Prostate gland (tissue), 2 donors: ENCODE measurements at regions not wholly inside any gene's neighbourhood (a gene's known extent, or its start where the extent isn't known, plus 50 kb on each side); places are given as distances from the start of the nearest gene placed in this dataset.
"Not testable (repeated sequence)": the region's sequence is repeated elsewhere in the genome, so short reads cannot be mapped to it uniquely, and the experiment has no call there.

ENCODE experiments used
- DNase-seq: peaks from one replicate; pipeline ENCODE4 v3.0.0-alpha.2; 2019; ENCODE audit warnings: low spot score
- H3K27ac ChIP-seq, 2 donors: fragments of 200-600 bp; sonication (generic); 2 replicates each; pipeline ENCODE4 v1.5.1; 2017 to 2019
- H3K27me3 ChIP-seq: fragments of 200-600 bp; sonication (generic); replicated peaks from 2 replicates; pipeline ENCODE4 v1.5.1; 2019; ENCODE audit not compliant: insufficient read depth
- H3K36me3 ChIP-seq, 2 donors: fragments of 200-600 bp; sonication (generic); 1 replicate in 1 of 2; 2 replicates in 1 of 2; pipeline versions ENCODE4 v1.5.1 to v1.8.1; 2017 to 2019
- H3K4me1 ChIP-seq: fragments of 200-600 bp; sonication (generic); replicated peaks from 2 replicates; pipeline ENCODE4 v1.5.1; 2019
- H3K4me3 ChIP-seq, 2 donors: fragments of 200-600 bp; sonication (generic); 2 replicates each; pipeline ENCODE4 v1.5.1; 2017 to 2019
- H3K9me3 ChIP-seq: fragments of 200-600 bp; sonication (generic); 2 replicates; pipeline ENCODE4 v1.5.1; 2017
- CTCF ChIP-seq, 4 experiments: fragments of 200-600 bp in 2 of 4; fragments of 450-650 bp in 2 of 4; sonication (generic) in 2 of 4; IDR thresholded peaks; 1 replicate in 3 of 4; 2 replicates in 1 of 4; pipeline ENCODE4 v1.5.1; 2016 to 2019; ENCODE audit warnings: antibody characterized with exemption in 4 of 4, mild to moderate bottlenecking in 2 of 4, moderate library complexity in 2 of 4
- POLR2A ChIP-seq: fragments of 450-650 bp; IDR thresholded peaks from one replicate; pipeline ENCODE4 v1.6.1; 2016; ENCODE audit warnings: antibody characterized with exemption, mild to moderate bottlenecking
- POLR2AphosphoS5 ChIP-seq: sonication (generic); formaldehyde crosslinking; IDR thresholded peaks from one replicate; pipeline ENCODE4 v1.6.1; 2017; ENCODE audit warnings: antibody characterized with exemption
- whole genome bisulfite sequencing: methylation state at CpG from one replicate; pipeline ENCODE4 v1.1.5; 2018; 5-methylcytosine and 5-hydroxymethylcytosine counted together
- intact Hi-C: fragments of 100-400 bp; cut with DNase I; formaldehyde crosslinking; loops from one replicate; pipeline ENCODE4 v1.14.2; 2022

GRCh38 chr14:86933958-86934595 is 1058.9 kb downstream of the GALC start:
- Histone ChIP-seq H3K9me3 (no peaks in the 10 kb centered on the region), H3K4me3 (no peak overlapping the region), H3K4me1 (no peaks in the 10 kb centered on the region), H3K36me3 (no peaks in the 10 kb centered on the region), H3K27ac (no peak overlapping the region), H3K27me3 (no peaks in the 10 kb centered on the region)
- intact Hi-C loops = no loop called here
- DNase-seq = no peak
- 69% methylated on average over 7 of the region's 7 CpGs for WGBS
- TF ChIP-seq POLR2A (no peak), CTCF (IDR thresholded peaks at IDR 0.05) (no peak), POLR2AphosphoS5 (no peak)

DNA sequence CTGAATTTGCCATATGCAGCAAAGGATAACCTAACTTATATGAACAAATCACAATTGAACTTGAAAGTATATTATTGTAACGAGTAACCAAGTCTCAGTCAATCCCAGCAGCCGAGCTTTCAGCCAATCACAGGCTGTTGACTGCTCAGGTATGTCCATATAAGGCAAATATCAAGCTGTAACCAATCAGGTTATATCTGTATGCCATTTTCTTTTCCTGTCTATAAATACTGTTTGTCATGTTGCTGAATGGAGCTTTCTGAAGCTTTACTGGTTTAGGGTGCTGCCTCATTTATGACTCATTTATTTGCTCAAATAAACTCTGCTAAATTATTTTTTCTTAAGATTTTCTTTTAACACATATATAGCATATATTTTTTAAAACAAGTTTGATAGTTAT is 1059.5 kb downstream of the GALC start:
- Histone ChIP-seq H3K4me1 (no peaks in the 10 kb centered on the region), H3K27ac (no peak overlapping the region), H3K27me3 (no peaks in the 10 kb centered on the region), H3K36me3 (no peaks in the 10 kb centered on the region), H3K9me3 (no peaks in the 10 kb centered on the region), H3K4me3 (no peak overlapping the region)
- no peak for DNase-seq
- TF ChIP-seq CTCF (IDR thresholded peaks at IDR 0.05) (no peak), POLR2AphosphoS5 (no peak), POLR2A (no peak)
- WGBS = 83% methylated on average over 2 of the region's 2 CpGs
- intact Hi-C loops = no loop called here

- no peaks in the 10 kb centered on the region for H3K27me3 ChIP-seq
- WGBS = 50% methylated on average over 2 of the region's 2 CpGs
- H3K4me1 ChIP-seq = no peaks in the 10 kb centered on the region
- no peak for DNase-seq
- no peaks in the 10 kb centered on the region for H3K36me3 ChIP-seq
- intact Hi-C loops = no loop called here
- no peak overlapping the region for H3K4me3 ChIP-seq
- TF ChIP-seq POLR2A = no peak
- TF ChIP-seq CTCF (IDR thresholded peaks at IDR 0.05) = no peak
- TF ChIP-seq POLR2AphosphoS5 = no peak
- no peaks in the 10 kb centered on the region for H3K9me3 ChIP-seq
- H3K27ac ChIP-seq = no peak overlapping the region
These were observed 1077.6 kb downstream of the GALC start for GRCh38 chr14:86915406-86915805.

DNA sequence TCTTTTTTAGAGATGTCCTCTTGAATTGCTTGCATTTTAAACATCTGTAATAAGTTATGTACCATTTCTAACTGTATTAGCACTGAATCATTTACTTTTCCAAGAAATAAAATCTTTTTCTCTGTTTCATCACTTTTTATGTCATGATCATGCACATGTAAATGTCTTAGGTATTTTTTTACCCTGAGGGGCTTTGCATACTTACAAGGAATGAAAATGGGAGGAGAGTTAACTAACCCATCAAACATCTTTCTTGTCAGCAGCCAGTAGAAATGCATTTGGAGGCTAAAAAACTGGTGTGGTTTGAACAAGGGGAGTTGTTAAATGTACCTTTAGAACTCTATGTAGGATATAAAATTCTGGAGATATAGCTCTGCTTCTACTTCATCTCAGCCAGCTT is 1080.3 kb downstream of the GALC start:
- Histone ChIP-seq H3K36me3 (no peaks in the 10 kb centered on the region), H3K27me3 (no peaks in the 10 kb centered on the region), H3K9me3 (no peaks in the 10 kb centered on the region), H3K4me1 (no peaks in the 10 kb centered on the region), H3K27ac (no peak overlapping the region), H3K4me3 (no peak overlapping the region)
- TF ChIP-seq POLR2AphosphoS5 = no peak
- no peak for TF ChIP-seq CTCF (IDR thresholded peaks at IDR 0.05)
- no peak for TF ChIP-seq POLR2A
- intact Hi-C loops = no loop called here
- no peak for DNase-seq

- Histone ChIP-seq H3K4me1 (no peaks in the 10 kb centered on the region), H3K36me3 (no peaks in the 10 kb centered on the region), H3K4me3 (no peak overlapping the region), H3K27me3 (no peaks in the 10 kb centered on the region), H3K9me3 (no peaks in the 10 kb centered on the region), H3K27ac (no peak overlapping the region)
- WGBS = 85% methylated on average over 6 of the region's 6 CpGs
- no peak for TF ChIP-seq CTCF (IDR thresholded peaks at IDR 0.05)
- no peak for TF ChIP-seq POLR2A
- TF ChIP-seq POLR2AphosphoS5 = no peak
- DNase-seq = no peak
- intact Hi-C loops = no loop called here
These were observed 1081.5 kb downstream of the GALC start for GRCh38 chr14:86911486-86911885.

- 96% methylated on average over 39 of the region's 48 CpGs for WGBS
- H3K27me3 ChIP-seq, H3K4me1 ChIP-seq, H3K36me3 ChIP-seq, H3K27ac ChIP-seq, intact Hi-C loops, H3K4me3 ChIP-seq, H3K9me3 ChIP-seq, DNase-seq: not testable (repeated sequence)
These were observed 1087.5 kb downstream of the GALC start for GRCh38 chr14:86905386-86905926.
